ENCODE measurements at regions not wholly inside any gene's neighbourhood (a gene's known extent, or its start where the extent isn't known, plus 50 kb on each side); places are given as distances from the start of the nearest gene placed in this dataset.
"Not testable (repeated sequence)": the region's sequence is repeated elsewhere in the genome, so short reads cannot be mapped to it uniquely, and the experiment has no call there.

DNA sequence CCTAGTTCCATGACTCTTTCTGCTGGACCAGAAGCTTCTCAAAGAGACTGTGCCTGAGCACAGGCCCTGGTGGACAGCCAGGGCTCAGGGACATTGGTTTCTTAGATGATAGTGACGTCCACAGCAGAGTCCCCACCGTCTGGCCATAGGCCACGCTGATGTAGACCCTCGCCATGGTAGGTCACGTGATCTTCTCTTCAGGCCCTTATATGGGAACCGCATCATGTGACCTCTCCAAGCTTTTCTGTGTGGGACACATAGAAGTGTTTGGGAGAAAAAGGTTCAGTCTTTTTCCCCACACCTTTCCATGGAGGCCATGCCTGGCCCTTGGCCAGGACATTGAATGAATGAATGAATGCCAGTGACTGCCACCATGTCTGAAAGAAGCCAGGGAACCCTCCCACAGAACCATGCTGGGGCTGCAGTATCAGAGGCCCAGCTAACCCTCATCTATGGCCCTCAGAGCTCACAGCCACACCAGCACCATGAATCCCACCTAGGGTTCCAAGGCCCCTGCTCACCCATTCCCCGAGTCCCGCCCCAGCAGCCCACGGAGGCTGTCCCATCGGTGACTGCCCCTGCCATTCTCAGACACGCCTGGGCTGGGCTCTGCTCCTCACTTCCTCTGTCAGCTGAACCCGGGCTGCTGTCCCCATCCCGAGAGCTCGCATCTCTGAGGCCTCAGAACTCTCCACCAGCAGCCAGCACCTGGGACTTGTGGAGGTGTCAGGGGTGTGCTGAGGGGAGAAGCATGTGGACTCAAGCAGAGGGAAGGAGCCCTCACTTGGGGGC lies 292.1 kb downstream of the ADGRD1 start (continued):
- TF ChIP-seq SUZ12 (IDR thresholded peaks at IDR 0.05; ENCODE audit: low read length) (no peak), E2F6 (IDR thresholded peaks at IDR 0.05) (no peak), SIRT6 (IDR thresholded peaks at IDR 0.05; ENCODE audit: low read length) (no peak), HDAC2 (IDR thresholded peaks at IDR 0.05; ENCODE audit: borderline replicate concordance in 1 of 2, low read depth in 2 of 2, low read length in 2 of 2) (no peak)

- H3K9me3 ChIP-seq (ENCODE audit: insufficient read depth in 2 of 2, low read depth in 1 of 2, low read length in 1 of 2): peaks cover 12 to 15% of the 10 kb centered on the region in 2 experiments
- H2BK12ac ChIP-seq (ENCODE audit: low read depth, low read length); H2BK5ac ChIP-seq (ENCODE audit: low read depth, low read length); H3K23me2 ChIP-seq (ENCODE audit: low read depth, low read length); H2AFZ ChIP-seq (ENCODE audit: low read length); H3K4me3 ChIP-seq (ENCODE audit: extremely low read depth in 1 of 4, insufficient read depth in 2 of 4, low read depth in 3 of 4, low read length in 4 of 4); H2BK20ac ChIP-seq (ENCODE audit: low read length); H3K14ac ChIP-seq (ENCODE audit: insufficient read length); H3K79me2 ChIP-seq (ENCODE audit: control insufficient read depth in 1 of 2, insufficient read depth in 2 of 2, low read length in 2 of 2); H3K27me3 ChIP-seq (replicated peaks in 1 of 4; ENCODE audit: control insufficient read depth in 3 of 4, extremely low read depth in 1 of 4, insufficient read depth in 3 of 4, low read length in 3 of 4); H3K36me3 ChIP-seq (ENCODE audit: control insufficient read depth in 2 of 4, insufficient read depth in 4 of 4, low read length in 3 of 4); H4K20me1 ChIP-seq (replicated peaks in 1 of 2; ENCODE audit: control insufficient read depth in 1 of 2, insufficient read depth in 2 of 2, low read length in 2 of 2); CTCF ChIA-PET (ENCODE audit: partially characterized antibody); H3K23ac ChIP-seq (ENCODE audit: insufficient read length); H3K18ac ChIP-seq (ENCODE audit: extremely low read depth, low read length); H2BK120ac ChIP-seq (replicated peaks; ENCODE audit: low read depth, low read length); H2AK5ac ChIP-seq (ENCODE audit: low read depth, low read length); H4K8ac ChIP-seq (ENCODE audit: extremely low read depth, insufficient read depth, low read length); H3K79me1 ChIP-seq (ENCODE audit: low read depth, low read length); H3K56ac ChIP-seq (replicated peaks; ENCODE audit: insufficient read length, low read depth, low read length); H3K27ac ChIP-seq (ENCODE audit: low read depth, low read length); DNase-seq (ENCODE audit: low read depth in 1 of 2, low spot score in 2 of 2); FAIRE-seq; H3K9ac ChIP-seq (replicated peaks in 1 of 4; ENCODE audit: extremely low read depth in 1 of 4, low read depth in 3 of 4, low read length in 3 of 4); H4K91ac ChIP-seq (replicated peaks; ENCODE audit: insufficient read length, low read length); H3K4me2 ChIP-seq (ENCODE audit: insufficient read depth in 1 of 2, low read depth in 2 of 2, low read length in 2 of 2); H3K4ac ChIP-seq (replicated peaks; ENCODE audit: insufficient read length, low read depth, low read length); POLR2A ChIA-PET (ENCODE audit: partially characterized antibody); H2BK15ac ChIP-seq (ENCODE audit: low read length); H4K5ac ChIP-seq (ENCODE audit: insufficient read length, low read depth, low read length); H3K4me1 ChIP-seq (replicated peaks in 1 of 4; ENCODE audit: control insufficient read depth in 3 of 4, insufficient read depth in 4 of 4, low read length in 3 of 4): not testable (repeated sequence)
- WGBS, 2 experiments (ENCODE audit: extremely low coverage in 1 of 2, insufficient coverage in 1 of 2, insufficient read length in 1 of 2, insufficient replicate concordance in 2 of 2, low coverage in 1 of 2, low lambda C conversion rate in 2 of 2, missing lambda C conversion rate in 1 of 2): 86% methylated on average over 14 of the region's 15 CpGs; no CpG with 5 or more reads in 1 of the 2 experiments
Measured at GRCh38 chr12:131247026-131247725, 293.5 kb downstream of the ADGRD1 start.

Data from H1 (cell line).